ENCODE measurements at regions not wholly inside any gene's neighbourhood (a gene's known extent, or its start where the extent isn't known, plus 50 kb on each side); places are given as distances from the start of the nearest gene placed in this dataset.

DNA sequence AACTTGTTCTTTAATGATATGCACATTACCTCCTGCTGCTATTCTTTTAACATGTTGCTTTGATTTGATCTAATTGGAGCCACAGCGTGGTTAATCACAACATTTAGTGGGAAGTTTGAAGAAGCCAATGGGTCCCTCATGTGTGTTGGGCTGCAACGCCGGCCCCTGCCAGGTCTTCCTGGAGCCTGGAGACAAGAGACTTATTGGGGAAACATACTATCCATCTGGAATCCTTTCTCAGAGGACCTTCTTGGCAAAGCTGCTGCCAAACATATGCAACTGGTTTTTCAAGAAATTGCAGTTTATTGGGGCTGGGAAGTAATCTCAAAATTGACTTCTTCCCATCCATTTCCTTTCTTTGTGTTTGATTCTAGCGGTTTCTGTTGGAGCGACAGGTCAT, 396.3 kb upstream of the PROK2 start:
- TF ChIP-seq, protein P1, sequence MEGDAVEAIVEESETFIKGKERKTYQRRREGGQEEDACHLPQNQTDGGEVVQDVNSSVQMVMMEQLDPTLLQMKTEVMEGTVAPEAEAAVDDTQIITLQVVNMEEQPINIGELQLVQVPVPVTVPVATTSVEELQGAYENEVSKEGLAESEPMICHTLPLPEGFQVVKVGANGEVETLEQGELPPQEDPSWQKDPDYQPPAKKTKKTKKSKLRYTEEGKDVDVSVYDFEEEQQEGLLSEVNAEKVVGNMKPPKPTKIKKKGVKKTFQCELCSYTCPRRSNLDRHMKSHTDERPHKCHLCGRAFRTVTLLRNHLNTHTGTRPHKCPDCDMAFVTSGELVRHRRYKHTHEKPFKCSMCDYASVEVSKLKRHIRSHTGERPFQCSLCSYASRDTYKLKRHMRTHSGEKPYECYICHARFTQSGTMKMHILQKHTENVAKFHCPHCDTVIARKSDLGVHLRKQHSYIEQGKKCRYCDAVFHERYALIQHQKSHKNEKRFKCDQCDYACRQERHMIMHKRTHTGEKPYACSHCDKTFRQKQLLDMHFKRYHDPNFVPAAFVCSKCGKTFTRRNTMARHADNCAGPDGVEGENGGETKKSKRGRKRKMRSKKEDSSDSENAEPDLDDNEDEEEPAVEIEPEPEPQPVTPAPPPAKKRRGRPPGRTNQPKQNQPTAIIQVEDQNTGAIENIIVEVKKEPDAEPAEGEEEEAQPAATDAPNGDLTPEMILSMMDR (IDR thresholded peaks at IDR 0.05; ENCODE audit: low read length) = no peak
- TF ChIP-seq EZH2 (optimal IDR thresholded peaks at IDR 0.05; ENCODE audit: low read depth, low read length) = no peak
- TF ChIP-seq EZH2phosphoT487 (IDR thresholded peaks at IDR 0.05; ENCODE audit: low read length) = no peak
